Activated T-cell treated with anti-CD3 and anti-CD28 coated beads, Interleukin-2, amount 50 U/mL, for 4 hours (primary cell): ENCODE measurements at regions not wholly inside any gene's neighbourhood (a gene's known extent, or its start where the extent isn't known, plus 50 kb on each side); places are given as distances from the start of the nearest gene placed in this dataset.
"Not testable (repeated sequence)": the region's sequence is repeated elsewhere in the genome, so short reads cannot be mapped to it uniquely, and the experiment has no call there.

Source experiments
- ATAC-seq, 2 donors: fragments of 200-7000 bp; cut with Tn5 transposase; one replicate each; pipeline ENCODE4 v1.10.0; 2021
- DNase-seq: peaks from one replicate; pipeline ENCODE4 v3.0.0-alpha.2; 2020
- H3K27me3 Mint-ChIP-seq: one replicate; pipeline ENCODE4 v1.8.0; 2021; ENCODE audit warnings: low read depth, mixed read lengths
- H3K36me3 Mint-ChIP-seq: one replicate; pipeline ENCODE4 v1.8.0; 2022; ENCODE audit warnings: mixed read lengths; ENCODE audit not compliant: insufficient read depth
- H3K4me1 Mint-ChIP-seq: one replicate; pipeline ENCODE4 v1.8.0; 2021; ENCODE audit warnings: low read depth, mixed read lengths
- H3K4me3 Mint-ChIP-seq: one replicate; pipeline ENCODE4 v1.8.0; 2021; ENCODE audit warnings: mild to moderate bottlenecking, moderate library complexity, mixed read lengths
- H3K9me3 Mint-ChIP-seq: one replicate; pipeline ENCODE4 v1.8.0; 2021; ENCODE audit warnings: mixed read lengths

GRCh38 chr2:194395818-194396217 is 1261.2 kb upstream of the SLC39A10 start:
- Mint-ChIP-seq H3K36me3 (no peaks in the 10 kb centered on the region), H3K4me1 (no peaks in the 10 kb centered on the region), H3K4me3 (no peak overlapping the region), H3K9me3 (no peaks in the 10 kb centered on the region), H3K27me3 (no peaks in the 10 kb centered on the region)
- DNase-seq: no peak
- ATAC-seq: no peak

GRCh38 chr2:194385376-194385775 is 1271.7 kb upstream of the SLC39A10 start:
- no peaks in the 10 kb centered on the region for H3K36me3 Mint-ChIP-seq
- peaks cover 20% of the 10 kb centered on the region for H3K9me3 Mint-ChIP-seq
- no peaks in the 10 kb centered on the region for H3K4me1 Mint-ChIP-seq
- H3K4me3 Mint-ChIP-seq: no peak overlapping the region
- H3K27me3 Mint-ChIP-seq: no peaks in the 10 kb centered on the region
- ATAC-seq (no peak), DNase-seq (no peak)

GRCh38 chr2:194383401-194383800 is 1273.6 kb upstream of the SLC39A10 start:
- Mint-ChIP-seq H3K27me3 (no peaks in the 10 kb centered on the region), H3K4me1 (no peaks in the 10 kb centered on the region), H3K4me3 (no peak overlapping the region), H3K36me3 (no peaks in the 10 kb centered on the region), H3K9me3 (peaks cover 20% of the 10 kb centered on the region)
- ATAC-seq: no peak
- no peak for DNase-seq

GRCh38 chr2:194382221-194382620 is 1274.8 kb upstream of the SLC39A10 start:
- H3K27me3 Mint-ChIP-seq: no peaks in the 10 kb centered on the region
- no peak for ATAC-seq
- H3K9me3 Mint-ChIP-seq: peaks cover 20% of the 10 kb centered on the region
- no peak overlapping the region for H3K4me3 Mint-ChIP-seq
- H3K36me3 Mint-ChIP-seq: no peaks in the 10 kb centered on the region
- no peaks in the 10 kb centered on the region for H3K4me1 Mint-ChIP-seq
- no peak for DNase-seq

GRCh38 chr2:194380011-194380410 is 1277.0 kb upstream of the SLC39A10 start:
- ATAC-seq: no peak
- no peak for DNase-seq
- no peak overlapping the region for H3K4me3 Mint-ChIP-seq
- no peaks in the 10 kb centered on the region for H3K36me3 Mint-ChIP-seq
- no peaks in the 10 kb centered on the region for H3K4me1 Mint-ChIP-seq
- no peaks in the 10 kb centered on the region for H3K27me3 Mint-ChIP-seq
- peaks cover 15% of the 10 kb centered on the region for H3K9me3 Mint-ChIP-seq

GRCh38 chr2:194367390-194367789 is 1289.6 kb upstream of the SLC39A10 start:
- DNase-seq, H3K4me1 Mint-ChIP-seq, H3K4me3 Mint-ChIP-seq, ATAC-seq, H3K36me3 Mint-ChIP-seq, H3K27me3 Mint-ChIP-seq: not testable (repeated sequence)
- peaks cover 13% of the 10 kb centered on the region for H3K9me3 Mint-ChIP-seq

- Mint-ChIP-seq H3K4me3 (no peak overlapping the region), H3K4me1 (no peaks in the 10 kb centered on the region), H3K36me3 (no peaks in the 10 kb centered on the region), H3K27me3 (no peaks in the 10 kb centered on the region), H3K9me3 (peaks cover 13% of the 10 kb centered on the region)
- ATAC-seq (no peak), DNase-seq (no peak)
These were observed 1293.1 kb upstream of the SLC39A10 start for GRCh38 chr2:194363878-194364277.

- no peaks in the 10 kb centered on the region for H3K36me3 Mint-ChIP-seq
- H3K4me3 Mint-ChIP-seq: no peak overlapping the region
- peaks cover 13% of the 10 kb centered on the region for H3K9me3 Mint-ChIP-seq
- H3K4me1 Mint-ChIP-seq: no peaks in the 10 kb centered on the region
- ATAC-seq (no peak), DNase-seq (no peak)
- H3K27me3 Mint-ChIP-seq: no peaks in the 10 kb centered on the region
These were observed 1293.7 kb upstream of the SLC39A10 start for GRCh38 chr2:194363295-194363694.

GRCh38 chr2:194352505-194352904 is 1304.5 kb upstream of the SLC39A10 start:
- Mint-ChIP-seq H3K9me3 (peaks cover 14% of the 10 kb centered on the region), H3K27me3 (no peaks in the 10 kb centered on the region), H3K4me3 (no peak overlapping the region), H3K4me1 (no peaks in the 10 kb centered on the region), H3K36me3 (no peaks in the 10 kb centered on the region)
- DNase-seq (no peak), ATAC-seq (no peak)

- Mint-ChIP-seq H3K4me3 (no peak overlapping the region), H3K36me3 (no peaks in the 10 kb centered on the region), H3K9me3 (no peaks in the 10 kb centered on the region), H3K4me1 (no peaks in the 10 kb centered on the region), H3K27me3 (no peaks in the 10 kb centered on the region)
- ATAC-seq (no peak), DNase-seq (no peak)
These were observed 1310.8 kb upstream of the SLC39A10 start for GRCh38 chr2:194346193-194346592.

GRCh38 chr2:194345347-194345746 is 1311.7 kb upstream of the SLC39A10 start:
- Mint-ChIP-seq H3K27me3 (no peaks in the 10 kb centered on the region), H3K9me3 (no peaks in the 10 kb centered on the region), H3K4me1 (no peaks in the 10 kb centered on the region), H3K4me3 (no peak overlapping the region), H3K36me3 (no peaks in the 10 kb centered on the region)
- DNase-seq: no peak
- no peak for ATAC-seq

GRCh38 chr2:194343167-194343566 is 1313.9 kb upstream of the SLC39A10 start:
- Mint-ChIP-seq H3K27me3 (no peaks in the 10 kb centered on the region), H3K36me3 (no peaks in the 10 kb centered on the region)
- no peak for ATAC-seq

GRCh38 chr2:194332799-194333490 is 1324.1 kb upstream of the SLC39A10 start:
- no peak for DNase-seq
- no peak for ATAC-seq
- H3K27me3 Mint-ChIP-seq: no peaks in the 10 kb centered on the region
- H3K9me3 Mint-ChIP-seq: no peaks in the 10 kb centered on the region
- no peaks in the 10 kb centered on the region for H3K4me1 Mint-ChIP-seq
- no peak overlapping the region for H3K4me3 Mint-ChIP-seq
- H3K36me3 Mint-ChIP-seq: no peaks in the 10 kb centered on the region

More at GRCh38 chr2:194343167-194343566, 1313.9 kb upstream of the SLC39A10 start:
- Mint-ChIP-seq H3K9me3 (no peaks in the 10 kb centered on the region), H3K4me3 (no peak overlapping the region), H3K4me1 (no peaks in the 10 kb centered on the region)
- no peak for DNase-seq

- ATAC-seq: no peak
- Mint-ChIP-seq H3K36me3 (no peaks in the 10 kb centered on the region), H3K4me3 (no peak overlapping the region), H3K27me3 (no peaks in the 10 kb centered on the region), H3K9me3 (no peaks in the 10 kb centered on the region), H3K4me1 (no peaks in the 10 kb centered on the region)
- no peak for DNase-seq
These were observed 1328.6 kb upstream of the SLC39A10 start for GRCh38 chr2:194328456-194328855.

GRCh38 chr2:194327196-194327888 is 1329.7 kb upstream of the SLC39A10 start:
- Mint-ChIP-seq H3K36me3 (no peaks in the 10 kb centered on the region), H3K4me1 (no peaks in the 10 kb centered on the region), H3K27me3 (no peaks in the 10 kb centered on the region), H3K4me3 (no peak overlapping the region), H3K9me3 (no peaks in the 10 kb centered on the region)
- DNase-seq (no peak), ATAC-seq (no peak)
